Astrocyte (in vitro differentiated cells and primary cell): ENCODE measurements at regions not wholly inside any gene's neighbourhood (a gene's known extent, or its start where the extent isn't known, plus 50 kb on each side); places are given as distances from the start of the nearest gene placed in this dataset.
"Not testable (repeated sequence)": the region's sequence is repeated elsewhere in the genome, so short reads cannot be mapped to it uniquely, and the experiment has no call there.

Source experiments
- DNase-seq: peaks from one replicate; pipeline ENCODE4 v3.0.0-alpha.2; 2010; ENCODE audit warnings: low read depth
- FAIRE-seq: peaks from 2 replicates; lab custom pipeline; 2011; peaks lifted over from hg19 to GRCh38; lab: Jason Lieb, UNC
- H2AFZ ChIP-seq: 2 replicates; pipeline ENCODE4 v1.6.0; 2012; ENCODE audit warnings: low read depth, low read length, inconsistent platforms
- H3K27ac ChIP-seq: 2 replicates; pipeline ENCODE4 v1.5.1; 2011; ENCODE audit warnings: low read depth, low read length, inconsistent platforms
- H3K27me3 ChIP-seq: 2 replicates; pipeline ENCODE4 v1.6.0; 2011; ENCODE audit warnings: low read length, inconsistent platforms; ENCODE audit not compliant: insufficient read depth
- H3K36me3 ChIP-seq: 2 replicates; pipeline ENCODE4 v1.5.1; 2011; ENCODE audit warnings: low read length, inconsistent platforms; ENCODE audit not compliant: insufficient read depth
- H3K4me1 ChIP-seq: 2 replicates; pipeline ENCODE4 v1.5.1; 2011; ENCODE audit warnings: low read length, inconsistent platforms; ENCODE audit not compliant: insufficient read depth
- H3K4me2 ChIP-seq: 2 replicates; pipeline ENCODE4 v1.6.0; 2012; ENCODE audit warnings: low read length, inconsistent platforms
- H3K4me3 ChIP-seq: 2 replicates; pipeline ENCODE4 v1.5.1; 2011; ENCODE audit warnings: low read depth, mild to moderate bottlenecking, low read length, inconsistent platforms; ENCODE audit not compliant: insufficient read depth
- H3K79me2 ChIP-seq: 2 replicates; pipeline ENCODE4 v1.6.0; 2012; ENCODE audit warnings: mild to moderate bottlenecking, low read length, inconsistent platforms; ENCODE audit not compliant: insufficient read depth
- H3K9ac ChIP-seq: 2 replicates; pipeline ENCODE4 v1.6.0; 2012; ENCODE audit warnings: mild to moderate bottlenecking, low read length, inconsistent platforms
- H3K9me3 ChIP-seq: 2 replicates; pipeline ENCODE4 v1.5.1; 2012; ENCODE audit warnings: low read depth, mild to moderate bottlenecking, low read length, inconsistent platforms; ENCODE audit not compliant: insufficient read depth
- H4K20me1 ChIP-seq: 2 replicates; pipeline ENCODE4 v1.6.0; 2012; ENCODE audit warnings: low read length, inconsistent platforms; ENCODE audit not compliant: insufficient read depth
- H3K27ac Mint-ChIP-seq: one replicate; pipeline ENCODE4 v1.8.0; 2021; ENCODE audit warnings: mild to moderate bottlenecking, mixed read lengths; ENCODE audit not compliant: unreplicated experiment
- H3K27me3 Mint-ChIP-seq: one replicate; pipeline ENCODE4 v1.8.0; 2021; ENCODE audit warnings: low read depth, mixed read lengths; ENCODE audit not compliant: unreplicated experiment
- H3K36me3 Mint-ChIP-seq: one replicate; pipeline ENCODE4 v1.8.0; 2021; ENCODE audit warnings: low read depth, mixed read lengths; ENCODE audit not compliant: unreplicated experiment
- H3K4me1 Mint-ChIP-seq: one replicate; pipeline ENCODE4 v1.8.0; 2021; ENCODE audit warnings: low read depth, mixed read lengths; ENCODE audit not compliant: unreplicated experiment
- H3K4me3 Mint-ChIP-seq: one replicate; pipeline ENCODE4 v1.8.0; 2021; ENCODE audit warnings: mild to moderate bottlenecking, moderate library complexity, mixed read lengths; ENCODE audit not compliant: unreplicated experiment
- H3K9me3 Mint-ChIP-seq: one replicate; pipeline ENCODE4 v1.8.0; 2021; ENCODE audit warnings: mild to moderate bottlenecking, mixed read lengths; ENCODE audit not compliant: unreplicated experiment
- CTCF ChIP-seq: IDR thresholded peaks from 2 replicates; pipeline ENCODE4 v1.5.1; 2011; ENCODE audit warnings: low read depth, mild to moderate bottlenecking, inconsistent platforms, low read length, moderate library complexity; ENCODE audit not compliant: insufficient read depth
- EZH2 ChIP-seq: IDR thresholded peaks from 2 replicates; pipeline ENCODE4 v1.6.1; 2012; ENCODE audit warnings: mild to moderate bottlenecking, low read length, inconsistent platforms; ENCODE audit not compliant: insufficient read depth

GRCh38 chrX:92110410-92110911, 331.3 kb downstream of the PCDH11X start:
- not testable (repeated sequence) for H3K9ac ChIP-seq, H3K9me3 ChIP-seq, DNase-seq, H3K36me3 Mint-ChIP-seq, H3K27me3 ChIP-seq, H3K4me3 Mint-ChIP-seq, H3K9me3 Mint-ChIP-seq, H3K4me1 Mint-ChIP-seq, H3K27ac Mint-ChIP-seq, H3K27ac ChIP-seq, H3K4me3 ChIP-seq, H2AFZ ChIP-seq, H4K20me1 ChIP-seq, H3K36me3 ChIP-seq, H3K27me3 Mint-ChIP-seq, H3K79me2 ChIP-seq, H3K4me1 ChIP-seq, FAIRE-seq, H3K4me2 ChIP-seq

- not testable (repeated sequence) for H3K4me3 Mint-ChIP-seq, FAIRE-seq, H3K4me1 Mint-ChIP-seq, H4K20me1 ChIP-seq, H3K27me3 Mint-ChIP-seq, H3K9me3 Mint-ChIP-seq, H3K4me3 ChIP-seq, H3K27ac Mint-ChIP-seq, H3K27ac ChIP-seq, H3K4me2 ChIP-seq, H3K9me3 ChIP-seq, H3K36me3 ChIP-seq, DNase-seq, H3K4me1 ChIP-seq, H2AFZ ChIP-seq, H3K36me3 Mint-ChIP-seq, H3K79me2 ChIP-seq, H3K9ac ChIP-seq, H3K27me3 ChIP-seq
Measured at GRCh38 chrX:92117701-92118100, 338.5 kb downstream of the PCDH11X start.

GRCh38 chrX:92163035-92163434, 383.9 kb downstream of the PCDH11X start:
- H3K4me1 Mint-ChIP-seq, H3K36me3 ChIP-seq, H3K36me3 Mint-ChIP-seq, H3K9me3 Mint-ChIP-seq, DNase-seq, H3K4me1 ChIP-seq, H2AFZ ChIP-seq, H3K27me3 ChIP-seq, H3K4me3 Mint-ChIP-seq, FAIRE-seq, H4K20me1 ChIP-seq, H3K79me2 ChIP-seq, H3K4me3 ChIP-seq, H3K9ac ChIP-seq, H3K4me2 ChIP-seq, H3K9me3 ChIP-seq, H3K27me3 Mint-ChIP-seq, H3K27ac ChIP-seq, H3K27ac Mint-ChIP-seq: not testable (repeated sequence)

GRCh38 chrX:92209936-92210335, 430.8 kb downstream of the PCDH11X start:
- H3K27me3 Mint-ChIP-seq: no peaks in the 10 kb centered on the region
- TF ChIP-seq CTCF (no peak), EZH2 (no peak)

More at GRCh38 chrX:92209936-92210335, 430.8 kb downstream of the PCDH11X start:
- DNase-seq (no peak), FAIRE-seq (no peak)
- Histone ChIP-seq H3K4me1 (no peaks in the 10 kb centered on the region), H2AFZ (no peak overlapping the region), H3K27ac (no peak overlapping the region), H3K36me3 (no peaks in the 10 kb centered on the region), H3K9me3 (no peaks in the 10 kb centered on the region), H4K20me1 (no peaks in the 10 kb centered on the region), H3K79me2 (no peaks in the 10 kb centered on the region), H3K27me3 (no peaks in the 10 kb centered on the region), H3K4me3 (no peak overlapping the region), H3K9ac (no peak overlapping the region), H3K4me2 (no peak overlapping the region)
- H3K27ac Mint-ChIP-seq: no peak overlapping the region
- H3K4me3 Mint-ChIP-seq: no peak overlapping the region
- no peaks in the 10 kb centered on the region for H3K9me3 Mint-ChIP-seq
- no peaks in the 10 kb centered on the region for H3K4me1 Mint-ChIP-seq
- H3K36me3 Mint-ChIP-seq: no peaks in the 10 kb centered on the region
